Glomerular endothelial cell (primary cell): ENCODE measurements at regions not wholly inside any gene's neighbourhood (a gene's known extent, or its start where the extent isn't known, plus 50 kb on each side); places are given as distances from the start of the nearest gene placed in this dataset.

Source experiments
- DNase-seq: peaks from one replicate; pipeline ENCODE4 v3.0.0-alpha.2; 2011; ENCODE audit warnings: low read depth, low spot score; ENCODE audit errors: extremely low read depth

GRCh38 chr10:88104223-88104622 is 240.8 kb downstream of the PTEN start:
- no peak for DNase-seq

GRCh38 chr10:88106366-88106765 is 242.9 kb downstream of the PTEN start:
- DNase-seq = no peak

GRCh38 chr10:88107296-88108097 is 244.1 kb downstream of the PTEN start:
- no peak for DNase-seq

GRCh38 chr10:88108115-88108610 is 244.7 kb downstream of the PTEN start:
- no peak for DNase-seq

- DNase-seq = no peak
These were observed 246.9 kb downstream of the PTEN start for GRCh38 chr10:88110355-88110754.

GRCh38 chr10:88110822-88111221 is 247.4 kb downstream of the PTEN start:
- no peak for DNase-seq

GRCh38 chr10:88111294-88111693 is 247.9 kb downstream of the PTEN start:
- no peak for DNase-seq

- no peak for DNase-seq
These were observed 249.8 kb downstream of the PTEN start for GRCh38 chr10:88113232-88113631.

GRCh38 chr10:88113657-88114272 is 250.3 kb downstream of the PTEN start:
- no peak for DNase-seq

- DNase-seq = peak; percentile 22
These were observed 250.9 kb downstream of the PTEN start for GRCh38 chr10:88114368-88114767.

- DNase-seq = no peak
These were observed 252.0 kb downstream of the PTEN start for GRCh38 chr10:88115407-88115806.

GRCh38 chr10:88115968-88116367 is 252.5 kb downstream of the PTEN start:
- no peak for DNase-seq

- no peak for DNase-seq
These were observed 253.1 kb downstream of the PTEN start for GRCh38 chr10:88116481-88116880.

- DNase-seq = no peak
These were observed 253.7 kb downstream of the PTEN start for GRCh38 chr10:88116971-88117626.

GRCh38 chr10:88117869-88118632 is 254.6 kb downstream of the PTEN start:
- no peak for DNase-seq

- DNase-seq = no peak
These were observed 255.3 kb downstream of the PTEN start for GRCh38 chr10:88118729-88119128.

GRCh38 chr10:88119160-88119559 is 255.7 kb downstream of the PTEN start:
- DNase-seq = no peak

GRCh38 chr10:88120075-88120474 is 256.6 kb downstream of the PTEN start:
- DNase-seq = no peak

- DNase-seq = no peak
These were observed 257.3 kb downstream of the PTEN start for GRCh38 chr10:88120599-88121333.

- DNase-seq = no peak
These were observed 257.9 kb downstream of the PTEN start for GRCh38 chr10:88121361-88121760.
